ENCODE measurements at regions not wholly inside any gene's neighbourhood (a gene's known extent, or its start where the extent isn't known, plus 50 kb on each side); places are given as distances from the start of the nearest gene placed in this dataset.
"Not testable (repeated sequence)": the region's sequence is repeated elsewhere in the genome, so short reads cannot be mapped to it uniquely, and the experiment has no call there.

GRCh38 chr11:23652336-23652735, 792.1 kb upstream of the CCDC179 start:
- not testable (repeated sequence) for TF ChIP-seq POLR2A, EP300, POLR2AphosphoS5 (IDR thresholded peaks at IDR 0.05)
- TF ChIP-seq, protein P1, sequence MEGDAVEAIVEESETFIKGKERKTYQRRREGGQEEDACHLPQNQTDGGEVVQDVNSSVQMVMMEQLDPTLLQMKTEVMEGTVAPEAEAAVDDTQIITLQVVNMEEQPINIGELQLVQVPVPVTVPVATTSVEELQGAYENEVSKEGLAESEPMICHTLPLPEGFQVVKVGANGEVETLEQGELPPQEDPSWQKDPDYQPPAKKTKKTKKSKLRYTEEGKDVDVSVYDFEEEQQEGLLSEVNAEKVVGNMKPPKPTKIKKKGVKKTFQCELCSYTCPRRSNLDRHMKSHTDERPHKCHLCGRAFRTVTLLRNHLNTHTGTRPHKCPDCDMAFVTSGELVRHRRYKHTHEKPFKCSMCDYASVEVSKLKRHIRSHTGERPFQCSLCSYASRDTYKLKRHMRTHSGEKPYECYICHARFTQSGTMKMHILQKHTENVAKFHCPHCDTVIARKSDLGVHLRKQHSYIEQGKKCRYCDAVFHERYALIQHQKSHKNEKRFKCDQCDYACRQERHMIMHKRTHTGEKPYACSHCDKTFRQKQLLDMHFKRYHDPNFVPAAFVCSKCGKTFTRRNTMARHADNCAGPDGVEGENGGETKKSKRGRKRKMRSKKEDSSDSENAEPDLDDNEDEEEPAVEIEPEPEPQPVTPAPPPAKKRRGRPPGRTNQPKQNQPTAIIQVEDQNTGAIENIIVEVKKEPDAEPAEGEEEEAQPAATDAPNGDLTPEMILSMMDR (IDR thresholded peaks at IDR 0.05) = not testable (repeated sequence)

Data from suprapubic skin (tissue), 4 donors.